GM10266 (cell line): ENCODE measurements at regions not wholly inside any gene's neighbourhood (a gene's known extent, or its start where the extent isn't known, plus 50 kb on each side); places are given as distances from the start of the nearest gene placed in this dataset.
A peak's percentile ranks its signal among the peaks of the same experiment; 100 is the strongest.

ENCODE experiments used
- DNase-seq: peaks from one replicate; pipeline ENCODE4 v3.0.0; 2012; ENCODE audit errors: extremely low spot score
- TF ChIP-seq, protein P1 (sequence below): IDR thresholded peaks from 2 replicates; pipeline ENCODE4 v1.5.1; 2012; ENCODE audit warnings: mild to moderate bottlenecking, low read depth; ENCODE audit not compliant: control insufficient read depth, insufficient read depth; ENCODE audit errors: missing control alignments

GRCh38 chr6:6784514-6785162 lies 196.1 kb downstream of the LY86 start:
- DNase-seq = no peak
- TF ChIP-seq, protein P1, sequence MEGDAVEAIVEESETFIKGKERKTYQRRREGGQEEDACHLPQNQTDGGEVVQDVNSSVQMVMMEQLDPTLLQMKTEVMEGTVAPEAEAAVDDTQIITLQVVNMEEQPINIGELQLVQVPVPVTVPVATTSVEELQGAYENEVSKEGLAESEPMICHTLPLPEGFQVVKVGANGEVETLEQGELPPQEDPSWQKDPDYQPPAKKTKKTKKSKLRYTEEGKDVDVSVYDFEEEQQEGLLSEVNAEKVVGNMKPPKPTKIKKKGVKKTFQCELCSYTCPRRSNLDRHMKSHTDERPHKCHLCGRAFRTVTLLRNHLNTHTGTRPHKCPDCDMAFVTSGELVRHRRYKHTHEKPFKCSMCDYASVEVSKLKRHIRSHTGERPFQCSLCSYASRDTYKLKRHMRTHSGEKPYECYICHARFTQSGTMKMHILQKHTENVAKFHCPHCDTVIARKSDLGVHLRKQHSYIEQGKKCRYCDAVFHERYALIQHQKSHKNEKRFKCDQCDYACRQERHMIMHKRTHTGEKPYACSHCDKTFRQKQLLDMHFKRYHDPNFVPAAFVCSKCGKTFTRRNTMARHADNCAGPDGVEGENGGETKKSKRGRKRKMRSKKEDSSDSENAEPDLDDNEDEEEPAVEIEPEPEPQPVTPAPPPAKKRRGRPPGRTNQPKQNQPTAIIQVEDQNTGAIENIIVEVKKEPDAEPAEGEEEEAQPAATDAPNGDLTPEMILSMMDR = no peak

GRCh38 chr6:6785163-6785521 lies 196.6 kb downstream of the LY86 start:
- TF ChIP-seq, protein P1 = no peak
- DNase-seq = no peak

DNA sequence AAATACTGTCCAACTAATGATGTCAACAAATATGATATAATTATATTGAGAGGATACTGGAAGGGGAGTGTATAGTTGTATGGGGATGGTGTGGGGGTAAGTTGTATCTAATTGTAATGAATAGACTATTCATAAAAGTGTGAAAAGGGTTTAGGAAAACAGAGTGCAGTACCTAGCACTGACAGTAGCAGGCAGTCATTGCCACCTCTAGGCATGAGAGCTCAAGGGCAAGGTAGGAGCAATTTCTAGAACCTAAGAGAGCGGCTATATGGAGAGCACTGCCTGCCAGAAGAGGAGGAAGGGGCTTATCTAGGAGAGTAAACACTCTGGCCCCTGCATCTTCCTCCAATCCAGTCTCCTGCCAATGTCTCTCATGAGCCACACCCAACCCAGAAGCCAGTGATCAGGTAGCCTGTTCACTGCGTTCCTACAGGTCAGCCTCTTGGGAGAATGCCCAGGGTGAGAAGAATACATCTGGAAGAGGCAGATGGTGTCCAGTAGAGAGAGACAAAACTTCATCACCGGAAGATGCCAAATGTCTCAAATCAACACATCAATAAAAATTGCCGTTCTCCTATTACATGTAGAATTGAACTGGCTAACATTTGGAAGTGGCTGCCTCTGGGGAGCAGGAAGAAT lies 200.0 kb downstream of the LY86 start:
- DNase-seq = peak; percentile 32
- TF ChIP-seq, protein P1 = peak; percentile 67

DNA sequence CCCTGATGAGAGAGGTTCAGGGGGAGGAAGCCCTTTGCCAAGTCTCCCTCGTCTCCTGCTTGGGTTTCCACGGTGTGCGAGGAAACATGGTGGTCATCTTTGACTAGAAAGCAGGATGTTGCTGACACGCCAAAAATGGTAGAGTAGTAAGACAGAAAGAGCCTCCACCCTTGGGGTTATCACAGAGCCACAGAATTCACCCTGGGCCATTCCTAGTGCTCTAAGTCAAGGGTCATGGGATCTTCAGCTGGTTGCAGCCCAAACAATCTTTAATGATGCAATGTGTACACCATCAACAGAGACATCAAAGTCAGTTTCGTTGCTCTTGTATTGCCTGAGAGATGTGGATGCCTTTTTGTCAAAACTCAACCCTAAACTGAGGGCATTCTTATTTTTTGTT lies 201.9 kb downstream of the LY86 start:
- TF ChIP-seq, protein P1 = no peak
- DNase-seq = no peak

- TF ChIP-seq, protein P1 = no peak
- DNase-seq = no peak
These were observed 202.4 kb downstream of the LY86 start for GRCh38 chr6:6790891-6791290.

- TF ChIP-seq, protein P1 = no peak
- DNase-seq = no peak
These were observed 205.1 kb downstream of the LY86 start for GRCh38 chr6:6793388-6794250.
